Thyroid gland (tissue), 4 donors: ENCODE measurements at regions not wholly inside any gene's neighbourhood (a gene's known extent, or its start where the extent isn't known, plus 50 kb on each side); places are given as distances from the start of the nearest gene placed in this dataset.

ENCODE experiments used
- DNase-seq, 2 donors: peaks; one replicate each; pipeline ENCODE4 v3.0.0-alpha.2; 2019
- H3K27ac ChIP-seq, 3 donors: fragments of 200-600 bp; sonication (generic); 1 replicate in 2 of 3; 2 replicates in 1 of 3; pipeline ENCODE4 v1.5.1; 2016 to 2019; ENCODE audit warnings: mild to moderate bottlenecking in 1 of 3, moderate library complexity in 1 of 3
- H3K27me3 ChIP-seq: fragments of 200-600 bp; sonication (generic); one replicate; pipeline ENCODE4 v1.5.1; 2019
- H3K36me3 ChIP-seq, 2 donors: fragments of 200-600 bp; sonication (generic); one replicate each; pipeline ENCODE4 v1.5.1; 2016 to 2019
- H3K4me1 ChIP-seq, 2 donors: fragments of 200-600 bp; sonication (generic); one replicate each; pipeline ENCODE4 v1.5.1; 2017 to 2019
- H3K4me3 ChIP-seq, 3 donors: fragments of 200-600 bp; sonication (generic); replicated peaks in 1 of 3; 1 replicate in 2 of 3; 2 replicates in 1 of 3; pipeline ENCODE4 v1.5.1; 2016; ENCODE audit warnings: mild to moderate bottlenecking in 1 of 3
- H3K9me3 ChIP-seq: fragments of 200-600 bp; sonication (generic); one replicate; pipeline ENCODE4 v1.5.1; 2017
- POLR2A ChIP-seq, 2 donors: fragments of 450-650 bp; IDR thresholded peaks; one replicate each; pipeline ENCODE4 v1.6.1; 2017; ENCODE audit warnings: antibody characterized with exemption in 2 of 2, mild to moderate bottlenecking in 2 of 2, moderate library complexity in 1 of 2
- WGBS, 2 donors: methylation state at CpG; one replicate each; pipeline ENCODE4 v1.1.5; 2017; 5-methylcytosine and 5-hydroxymethylcytosine counted together
- intact Hi-C: fragments of 100-400 bp; cut with DNase I; formaldehyde crosslinking; loops from one replicate; pipeline ENCODE4 v1.15.1; 2023
- TF ChIP-seq, protein P1 (sequence below), 6 experiments: fragments of 200-600 bp in 3 of 6; fragments of 450-650 bp in 3 of 6; sonication (generic) in 3 of 6; IDR thresholded peaks; one replicate each; pipeline ENCODE4 v1.5.1; 2016 to 2019; ENCODE audit warnings: antibody characterized with exemption in 6 of 6, mild to moderate bottlenecking in 2 of 6, inconsistent platforms in 1 of 6, moderate library complexity in 1 of 6

DNA sequence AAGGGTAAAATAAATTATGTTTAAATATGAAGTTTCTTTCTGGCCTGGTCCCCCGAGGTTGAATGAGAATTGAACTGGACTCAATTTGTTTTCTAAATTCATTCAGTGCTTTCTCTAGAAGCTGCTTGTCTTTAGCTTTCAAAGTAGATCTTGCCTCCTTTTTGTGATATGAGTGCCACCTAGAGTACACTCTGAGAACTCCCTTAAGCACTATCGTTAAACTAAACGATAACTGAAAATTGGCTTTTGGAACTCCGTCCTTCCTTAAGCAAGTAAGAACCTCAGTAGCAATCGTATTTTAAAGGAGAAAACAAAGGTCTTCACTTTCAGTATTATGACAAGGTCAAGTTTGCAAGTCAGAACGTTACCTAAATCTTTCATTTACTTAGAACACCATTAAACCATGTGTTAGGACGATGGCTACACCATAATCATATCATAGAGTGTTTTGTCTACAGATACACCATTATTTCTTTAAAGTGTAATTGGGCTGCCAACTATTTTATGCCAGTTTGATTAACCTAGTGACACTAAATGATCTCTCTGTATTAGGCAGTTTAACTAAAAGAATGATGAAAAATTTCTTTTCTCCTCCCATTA, 364.8 kb downstream of the SNAPC1 start:
- Histone ChIP-seq H3K9me3 (no peaks in the 10 kb centered on the region), H3K27ac (no peak overlapping the region), H3K4me1 (no peaks in the 10 kb centered on the region), H3K4me3 (no peak overlapping the region), H3K36me3 (no peaks in the 10 kb centered on the region), H3K27me3 (no peaks in the 10 kb centered on the region)
- intact Hi-C loops: loop anchor here (10.0 kb wide), 2 partner anchors 202 to 232 kb away; no protein-coding TSS in a partner anchor
- no peak for TF ChIP-seq POLR2A (IDR thresholded peaks at IDR 0.05)
- TF ChIP-seq, protein P1, sequence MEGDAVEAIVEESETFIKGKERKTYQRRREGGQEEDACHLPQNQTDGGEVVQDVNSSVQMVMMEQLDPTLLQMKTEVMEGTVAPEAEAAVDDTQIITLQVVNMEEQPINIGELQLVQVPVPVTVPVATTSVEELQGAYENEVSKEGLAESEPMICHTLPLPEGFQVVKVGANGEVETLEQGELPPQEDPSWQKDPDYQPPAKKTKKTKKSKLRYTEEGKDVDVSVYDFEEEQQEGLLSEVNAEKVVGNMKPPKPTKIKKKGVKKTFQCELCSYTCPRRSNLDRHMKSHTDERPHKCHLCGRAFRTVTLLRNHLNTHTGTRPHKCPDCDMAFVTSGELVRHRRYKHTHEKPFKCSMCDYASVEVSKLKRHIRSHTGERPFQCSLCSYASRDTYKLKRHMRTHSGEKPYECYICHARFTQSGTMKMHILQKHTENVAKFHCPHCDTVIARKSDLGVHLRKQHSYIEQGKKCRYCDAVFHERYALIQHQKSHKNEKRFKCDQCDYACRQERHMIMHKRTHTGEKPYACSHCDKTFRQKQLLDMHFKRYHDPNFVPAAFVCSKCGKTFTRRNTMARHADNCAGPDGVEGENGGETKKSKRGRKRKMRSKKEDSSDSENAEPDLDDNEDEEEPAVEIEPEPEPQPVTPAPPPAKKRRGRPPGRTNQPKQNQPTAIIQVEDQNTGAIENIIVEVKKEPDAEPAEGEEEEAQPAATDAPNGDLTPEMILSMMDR (IDR thresholded peaks at IDR 0.05): peak; percentile 36 to 86 (median 70)
- no peak for DNase-seq
- 15% methylated on average over 7 of the region's 7 CpGs for WGBS, 2 donors

- no peak for TF ChIP-seq POLR2A (IDR thresholded peaks at IDR 0.05)
- TF ChIP-seq, protein P1 (IDR thresholded peaks at IDR 0.05): no peak
- Histone ChIP-seq H3K27me3 (no peaks in the 10 kb centered on the region), H3K4me3 (no peak overlapping the region), H3K36me3 (no peaks in the 10 kb centered on the region), H3K27ac (no peak overlapping the region), H3K9me3 (no peaks in the 10 kb centered on the region), H3K4me1 (no peaks in the 10 kb centered on the region)
- WGBS, 2 donors: 88 to 89% methylated on average over 4 of the region's 4 CpGs
- intact Hi-C loops: no loop called here
- no peak for DNase-seq
Measured at GRCh38 chr14:62130441-62130840, 368.2 kb downstream of the SNAPC1 start.

GRCh38 chr14:62133776-62134550, 371.7 kb downstream of the SNAPC1 start:
- Histone ChIP-seq H3K36me3 (no peaks in the 10 kb centered on the region), H3K27me3 (no peaks in the 10 kb centered on the region), H3K4me1 (no peaks in the 10 kb centered on the region), H3K9me3 (no peaks in the 10 kb centered on the region), H3K4me3 (no peak overlapping the region), H3K27ac (no peak overlapping the region)
- WGBS, 2 donors: 19 to 40% methylated on average over 1 of the region's 1 CpG
- intact Hi-C loops: no loop called here
- TF ChIP-seq, protein P1 (IDR thresholded peaks at IDR 0.05): no peak
- no peak for TF ChIP-seq POLR2A (IDR thresholded peaks at IDR 0.05)
- no peak for DNase-seq

GRCh38 chr14:62138593-62138992, 376.4 kb downstream of the SNAPC1 start:
- WGBS, 2 donors: 15 to 27% methylated on average over 1 of the region's 1 CpG
- no peak overlapping the region for H3K4me3 ChIP-seq
- no peaks in the 10 kb centered on the region for H3K36me3 ChIP-seq
- TF ChIP-seq, protein P1 (IDR thresholded peaks at IDR 0.05): no peak
- no peak for TF ChIP-seq POLR2A (IDR thresholded peaks at IDR 0.05)
- H3K9me3 ChIP-seq: no peaks in the 10 kb centered on the region
- peaks cover 0 to 8% of the 10 kb centered on the region in 2 donors for H3K4me1 ChIP-seq
- no peak overlapping the region for H3K27ac ChIP-seq
- H3K27me3 ChIP-seq: no peaks in the 10 kb centered on the region
- no peak for DNase-seq
- intact Hi-C loops: no loop called here

DNA sequence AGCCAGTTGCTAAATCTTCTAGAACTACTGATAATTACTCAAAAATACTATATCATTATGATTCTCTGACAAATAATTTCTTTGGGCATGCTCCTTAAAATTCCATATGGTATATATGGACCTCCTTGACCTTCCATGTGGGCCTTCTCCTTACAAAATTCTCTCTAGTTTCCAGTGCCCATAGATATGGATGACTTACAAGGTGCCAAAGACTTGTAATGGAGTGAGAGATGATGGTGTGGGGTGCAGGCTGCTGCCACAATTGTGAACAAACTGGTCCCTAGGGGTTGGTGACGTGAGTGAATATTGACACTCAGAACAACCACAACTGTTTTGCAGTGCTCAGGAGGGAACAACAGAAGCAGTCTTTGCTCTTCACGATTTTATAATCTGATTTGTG, 378.9 kb downstream of the SNAPC1 start:
- intact Hi-C loops: no loop called here

More for the DNA sequence above, 378.9 kb downstream of the SNAPC1 start:
- Histone ChIP-seq H3K27me3 (no peaks in the 10 kb centered on the region), H3K4me3 (no peak overlapping the region), H3K36me3 (no peaks in the 10 kb centered on the region), H3K9me3 (no peaks in the 10 kb centered on the region), H3K27ac (no peak overlapping the region), H3K4me1 (peaks cover 0 to 10% of the 10 kb centered on the region in 2 donors)
- 86 to 90% methylated on average over 2 of the region's 2 CpGs for WGBS, 2 donors
- no peak for DNase-seq
- TF ChIP-seq, protein P1 (IDR thresholded peaks at IDR 0.05): no peak
- no peak for TF ChIP-seq POLR2A (IDR thresholded peaks at IDR 0.05)
